Transverse colon (tissue), 4 donors: ENCODE measurements at regions not wholly inside any gene's neighbourhood (a gene's known extent, or its start where the extent isn't known, plus 50 kb on each side); places are given as distances from the start of the nearest gene placed in this dataset.

ENCODE experiments used
- POLR2A ChIP-seq: fragments of 450-650 bp; IDR thresholded peaks from one replicate; pipeline ENCODE4 v1.6.1; 2016; ENCODE audit warnings: antibody characterized with exemption, mild to moderate bottlenecking, moderate library complexity
- POLR2AphosphoS5 ChIP-seq, 3 donors: sonication (generic); formaldehyde crosslinking; IDR thresholded peaks; one replicate each; pipeline ENCODE4 v1.6.1; 2016; ENCODE audit warnings: antibody characterized with exemption in 3 of 3
- TF ChIP-seq, protein P1 (sequence below), 5 experiments: fragments of 200-600 bp in 3 of 5; fragments of 450-650 bp in 2 of 5; sonication (generic) in 3 of 5; IDR thresholded peaks; 1 replicate in 2 of 5; 2 replicates in 3 of 5; pipeline ENCODE4 v1.5.1; 2016 to 2017; ENCODE audit warnings: antibody characterized with exemption in 5 of 5, inconsistent platforms in 3 of 5, mild to moderate bottlenecking in 2 of 5, moderate library complexity in 1 of 5

DNA sequence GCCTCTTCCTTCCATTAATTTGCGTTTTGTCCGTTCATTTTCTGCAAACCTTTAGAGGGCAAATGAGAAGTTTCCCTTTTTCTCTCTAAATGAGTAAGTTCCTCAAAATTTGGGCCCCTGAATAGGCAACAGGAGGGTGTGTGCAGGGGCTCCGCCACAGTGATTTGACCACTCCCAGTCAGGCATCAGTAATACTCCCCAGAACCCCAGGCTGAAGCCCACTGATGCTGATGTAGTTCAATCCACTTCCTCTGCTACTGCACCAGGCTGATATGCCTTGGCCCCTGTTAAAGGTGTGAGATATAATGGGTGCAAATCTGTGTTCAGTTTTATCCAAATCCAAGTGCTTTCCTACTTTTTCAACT lies 1150.0 kb downstream of the RPIA start:
- TF ChIP-seq, protein P1, sequence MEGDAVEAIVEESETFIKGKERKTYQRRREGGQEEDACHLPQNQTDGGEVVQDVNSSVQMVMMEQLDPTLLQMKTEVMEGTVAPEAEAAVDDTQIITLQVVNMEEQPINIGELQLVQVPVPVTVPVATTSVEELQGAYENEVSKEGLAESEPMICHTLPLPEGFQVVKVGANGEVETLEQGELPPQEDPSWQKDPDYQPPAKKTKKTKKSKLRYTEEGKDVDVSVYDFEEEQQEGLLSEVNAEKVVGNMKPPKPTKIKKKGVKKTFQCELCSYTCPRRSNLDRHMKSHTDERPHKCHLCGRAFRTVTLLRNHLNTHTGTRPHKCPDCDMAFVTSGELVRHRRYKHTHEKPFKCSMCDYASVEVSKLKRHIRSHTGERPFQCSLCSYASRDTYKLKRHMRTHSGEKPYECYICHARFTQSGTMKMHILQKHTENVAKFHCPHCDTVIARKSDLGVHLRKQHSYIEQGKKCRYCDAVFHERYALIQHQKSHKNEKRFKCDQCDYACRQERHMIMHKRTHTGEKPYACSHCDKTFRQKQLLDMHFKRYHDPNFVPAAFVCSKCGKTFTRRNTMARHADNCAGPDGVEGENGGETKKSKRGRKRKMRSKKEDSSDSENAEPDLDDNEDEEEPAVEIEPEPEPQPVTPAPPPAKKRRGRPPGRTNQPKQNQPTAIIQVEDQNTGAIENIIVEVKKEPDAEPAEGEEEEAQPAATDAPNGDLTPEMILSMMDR (IDR thresholded peaks at IDR 0.05) = no peak
- TF ChIP-seq POLR2AphosphoS5 (IDR thresholded peaks at IDR 0.05) = no peak
- TF ChIP-seq POLR2A = no peak
